ENCODE measurements at regions not wholly inside any gene's neighbourhood (a gene's known extent, or its start where the extent isn't known, plus 50 kb on each side); places are given as distances from the start of the nearest gene placed in this dataset.

- TF ChIP-seq CTCF (IDR thresholded peaks at IDR 0.05), result no peak
- TF ChIP-seq EZH2phosphoT487 (IDR thresholded peaks at IDR 0.05), result no peak
- no peak for TF ChIP-seq EZH2 (IDR thresholded peaks at IDR 0.05)
Observed at GRCh38 chr1:177701654-177702353, 268.1 kb downstream of the SEC16B start.
